Breast epithelium (tissue), 3 donors: ENCODE measurements at regions not wholly inside any gene's neighbourhood (a gene's known extent, or its start where the extent isn't known, plus 50 kb on each side); places are given as distances from the start of the nearest gene placed in this dataset.

Source experiments
- POLR2A ChIP-seq: fragments of 450-650 bp; IDR thresholded peaks from one replicate; pipeline ENCODE4 v1.6.1; 2016; ENCODE audit warnings: antibody characterized with exemption, mild to moderate bottlenecking, moderate library complexity
- TF ChIP-seq, protein P1 (sequence below), 3 donors: fragments of 450-650 bp; IDR thresholded peaks; one replicate each; pipeline ENCODE4 v1.5.1; 2016 to 2017; ENCODE audit warnings: antibody characterized with exemption in 3 of 3, mild to moderate bottlenecking in 3 of 3, moderate library complexity in 3 of 3

DNA sequence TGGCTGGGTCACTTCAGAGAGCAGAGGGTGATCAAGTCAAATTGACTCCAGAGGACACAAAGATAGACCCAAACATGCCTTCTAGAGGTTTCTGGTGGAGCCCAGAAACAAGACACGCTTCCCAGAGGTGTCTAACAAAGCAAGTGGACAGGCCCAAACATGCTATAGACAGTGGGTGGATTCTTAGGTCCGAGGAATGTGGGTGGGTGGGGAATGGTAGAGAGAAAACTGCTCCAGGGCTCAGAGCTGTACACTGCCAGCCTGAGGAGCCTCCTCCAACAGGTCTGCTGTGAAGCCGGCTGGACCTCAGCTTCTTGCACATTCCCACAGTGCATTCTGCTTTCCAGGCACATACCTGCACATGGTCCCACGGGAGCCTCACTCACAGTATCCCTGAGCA lies 116.8 kb upstream of the NECTIN1 start:
- TF ChIP-seq, protein P1, sequence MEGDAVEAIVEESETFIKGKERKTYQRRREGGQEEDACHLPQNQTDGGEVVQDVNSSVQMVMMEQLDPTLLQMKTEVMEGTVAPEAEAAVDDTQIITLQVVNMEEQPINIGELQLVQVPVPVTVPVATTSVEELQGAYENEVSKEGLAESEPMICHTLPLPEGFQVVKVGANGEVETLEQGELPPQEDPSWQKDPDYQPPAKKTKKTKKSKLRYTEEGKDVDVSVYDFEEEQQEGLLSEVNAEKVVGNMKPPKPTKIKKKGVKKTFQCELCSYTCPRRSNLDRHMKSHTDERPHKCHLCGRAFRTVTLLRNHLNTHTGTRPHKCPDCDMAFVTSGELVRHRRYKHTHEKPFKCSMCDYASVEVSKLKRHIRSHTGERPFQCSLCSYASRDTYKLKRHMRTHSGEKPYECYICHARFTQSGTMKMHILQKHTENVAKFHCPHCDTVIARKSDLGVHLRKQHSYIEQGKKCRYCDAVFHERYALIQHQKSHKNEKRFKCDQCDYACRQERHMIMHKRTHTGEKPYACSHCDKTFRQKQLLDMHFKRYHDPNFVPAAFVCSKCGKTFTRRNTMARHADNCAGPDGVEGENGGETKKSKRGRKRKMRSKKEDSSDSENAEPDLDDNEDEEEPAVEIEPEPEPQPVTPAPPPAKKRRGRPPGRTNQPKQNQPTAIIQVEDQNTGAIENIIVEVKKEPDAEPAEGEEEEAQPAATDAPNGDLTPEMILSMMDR (IDR thresholded peaks at IDR 0.05): no peak
- TF ChIP-seq POLR2A: no peak
